GM23338 (cell line): ENCODE measurements at regions not wholly inside any gene's neighbourhood (a gene's known extent, or its start where the extent isn't known, plus 50 kb on each side); places are given as distances from the start of the nearest gene placed in this dataset.

Experiments used
- ATAC-seq: fragments of 200-7000 bp; cut with Tn5 transposase; 3 replicates; pipeline ENCODE4 v1.9.1; 2020
- DNase-seq: peaks from one replicate; pipeline ENCODE4 v3.0.0-alpha.2; 2015; ENCODE audit warnings: low spot score
- H2AFZ ChIP-seq: fragments of 200-600 bp; sonication (generic); 2 replicates; pipeline ENCODE4 v1.8.0; 2016; ENCODE audit warnings: antibody characterized with exemption, mild to moderate bottlenecking, moderate library complexity
- H3F3A ChIP-seq: fragments of 200-600 bp; sonication (generic); replicated peaks from 2 replicates; pipeline ENCODE4 v1.8.0; 2017; ENCODE audit warnings: antibody characterized with exemption, mixed run types, low read depth
- H3K27ac ChIP-seq: fragments of 200-600 bp; sonication (generic); 2 replicates; pipeline ENCODE4 v1.6.1; 2016; ENCODE audit warnings: low read depth
- H3K27me3 ChIP-seq: fragments of 200-600 bp; sonication (generic); 2 replicates; pipeline ENCODE4 v1.8.0; 2016; ENCODE audit warnings: mild to moderate bottlenecking, mixed run types, moderate library complexity; ENCODE audit not compliant: insufficient read depth
- H3K36me3 ChIP-seq: fragments of 200-600 bp; sonication (generic); 2 replicates; pipeline ENCODE4 v1.8.0; 2016; ENCODE audit warnings: mild to moderate bottlenecking; ENCODE audit not compliant: insufficient read depth
- H3K4me1 ChIP-seq: fragments of 200-600 bp; sonication (generic); 2 replicates; pipeline ENCODE4 v1.8.0; 2016; ENCODE audit warnings: mild to moderate bottlenecking, moderate library complexity; ENCODE audit not compliant: insufficient read depth
- H3K4me2 ChIP-seq: fragments of 200-600 bp; sonication (generic); 2 replicates; pipeline ENCODE4 v1.7.1; 2017; ENCODE audit warnings: mixed run types
- H3K4me3 ChIP-seq: fragments of 200-600 bp; sonication (generic); 2 replicates; pipeline ENCODE4 v1.6.1; 2016; ENCODE audit warnings: mixed run types
- H3K79me2 ChIP-seq: fragments of 200-600 bp; sonication (generic); replicated peaks from 2 replicates; pipeline ENCODE4 v1.8.0; 2017; ENCODE audit warnings: mild to moderate bottlenecking; ENCODE audit not compliant: insufficient read depth
- H3K9me2 ChIP-seq: fragments of 200-600 bp; sonication (generic); 2 replicates; pipeline ENCODE4 v1.8.0; 2017; ENCODE audit not compliant: insufficient read depth
- H4K20me1 ChIP-seq: fragments of 200-600 bp; sonication (generic); replicated peaks from 2 replicates; pipeline ENCODE4 v1.8.0; 2017; ENCODE audit warnings: mild to moderate bottlenecking; ENCODE audit not compliant: insufficient read depth
- H3K27ac Mint-ChIP-seq: 2 replicates; pipeline ENCODE4 v1.8.0; 2020; ENCODE audit warnings: inconsistent platforms, mild to moderate bottlenecking, moderate library complexity, mixed read lengths
- H3K27me3 Mint-ChIP-seq: 3 replicates; pipeline ENCODE4 v1.8.0; 2022; ENCODE audit warnings: low read depth, mild to moderate bottlenecking, moderate library complexity, mixed read lengths, inconsistent platforms; ENCODE audit not compliant: insufficient read depth, poor library complexity
- H3K36me3 Mint-ChIP-seq: 3 replicates; pipeline ENCODE4 v1.8.0; 2021; ENCODE audit warnings: low read depth, mild to moderate bottlenecking, inconsistent platforms, moderate library complexity, mixed read lengths
- H3K4me1 Mint-ChIP-seq: 3 replicates; pipeline ENCODE4 v1.8.0; 2020; ENCODE audit warnings: mild to moderate bottlenecking, inconsistent platforms, mixed read lengths
- H3K4me3 Mint-ChIP-seq: 3 replicates; pipeline ENCODE4 v1.8.0; 2021; ENCODE audit warnings: moderate library complexity, mild to moderate bottlenecking, inconsistent platforms, mixed read lengths
- H3K9me3 Mint-ChIP-seq: 3 replicates; pipeline ENCODE4 v1.8.0; 2020; ENCODE audit warnings: moderate library complexity, mild to moderate bottlenecking, inconsistent platforms, mixed read lengths
- CREB1 ChIP-seq: fragments of 250-450 bp; sonication (Bioruptor Pico); IDR thresholded peaks from 2 replicates; pipeline ENCODE4 v1.5.0; 2020; ENCODE audit warnings: low read depth, mild to moderate bottlenecking, moderate library complexity
- EZH2 ChIP-seq: fragments of 200-600 bp; sonication (generic); IDR thresholded peaks from one replicate; pipeline ENCODE4 v1.8.0; 2017; ENCODE audit warnings: antibody characterized with exemption, mild to moderate bottlenecking, low read depth; ENCODE audit not compliant: unreplicated experiment
- EZH2phosphoT487 ChIP-seq: fragments of 200-600 bp; sonication (generic); IDR thresholded peaks from one replicate; pipeline ENCODE4 v1.8.1; 2018; ENCODE audit warnings: antibody characterized with exemption; ENCODE audit not compliant: unreplicated experiment
- JUNB ChIP-seq: IDR thresholded peaks from one replicate; pipeline ENCODE4 v1.6.1; 2016; ENCODE audit warnings: antibody characterized with exemption; ENCODE audit not compliant: unreplicated experiment
- NANOG ChIP-seq: IDR thresholded peaks from 2 replicates; pipeline ENCODE4 v1.6.1; 2016; ENCODE audit warnings: antibody characterized with exemption, borderline replicate concordance
- POLR2AphosphoS5 ChIP-seq: IDR thresholded peaks from 2 replicates; pipeline ENCODE4 v1.6.1; 2016; ENCODE audit warnings: antibody characterized with exemption, low read depth
- STAT1 ChIP-seq: IDR thresholded peaks from one replicate; pipeline ENCODE4 v1.6.1; 2016; ENCODE audit warnings: antibody characterized with exemption; ENCODE audit not compliant: unreplicated experiment
- ZNF114 ChIP-seq: fragments of 250-450 bp; sonication (Bioruptor Pico); IDR thresholded peaks from 2 replicates; pipeline ENCODE4 v1.5.0; 2020; ENCODE audit warnings: mild to moderate bottlenecking, moderate library complexity
- ZNF331 ChIP-seq: fragments of 250-450 bp; sonication (Bioruptor Pico); IDR thresholded peaks from 2 replicates; pipeline ENCODE4 v1.5.0; 2020; ENCODE audit warnings: low read depth, mild to moderate bottlenecking, moderate library complexity
- TF ChIP-seq, protein P1 (sequence below): IDR thresholded peaks from 2 replicates; pipeline ENCODE4 v1.6.1; 2016; ENCODE audit warnings: antibody characterized with exemption
- TF ChIP-seq, protein P2 (sequence below): IDR thresholded peaks from one replicate; pipeline ENCODE4 v1.6.1; 2018; ENCODE audit warnings: antibody characterized with exemption; ENCODE audit not compliant: unreplicated experiment
- TF ChIP-seq, protein P3 (sequence below): fragments of 250-450 bp; sonication (Bioruptor Pico); IDR thresholded peaks from 2 replicates; pipeline ENCODE4 v1.5.0; 2020; ENCODE audit warnings: mild to moderate bottlenecking, moderate library complexity
- TF ChIP-seq, protein P4 (sequence below), 2 experiments: fragments of 200-600 bp in 1 of 2; sonication (generic) in 1 of 2; conservative IDR thresholded peaks; 2 replicates each; pipeline versions ENCODE4 v1.5.1 to v1.6.1; 2016 to 2017; ENCODE audit warnings: antibody characterized with exemption in 2 of 2, low read depth in 2 of 2, mild to moderate bottlenecking in 2 of 2, moderate library complexity in 1 of 2

DNA sequence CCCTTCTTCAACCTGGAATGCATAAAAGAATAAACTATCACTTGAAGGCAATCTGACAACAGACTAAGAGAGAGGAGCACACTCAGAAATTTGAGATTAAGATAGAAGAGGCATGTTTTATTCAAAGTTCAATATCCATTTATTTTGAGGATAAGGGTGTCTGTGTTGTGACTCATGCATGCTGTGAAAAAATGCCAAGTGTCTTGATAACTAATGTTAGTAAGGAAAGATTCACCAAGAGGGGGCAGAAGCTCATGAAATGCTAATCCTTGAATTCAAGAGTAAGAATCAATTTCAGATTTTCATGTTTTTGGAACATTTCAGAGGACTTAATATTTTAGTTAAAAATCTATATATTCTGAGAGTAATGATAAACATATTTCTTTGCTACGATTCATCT is 94.0 kb downstream of the IFI44 start:
- TF ChIP-seq ZNF114 (CRISPR knock-in tag) (no peak), EZH2phosphoT487 (no peak), EZH2 (no peak), JUNB (no peak), NANOG (no peak), POLR2AphosphoS5 (no peak), CREB1 (CRISPR knock-in tag) (no peak), ZNF331 (CRISPR knock-in tag) (no peak), STAT1 (no peak)
- TF ChIP-seq, protein P1, sequence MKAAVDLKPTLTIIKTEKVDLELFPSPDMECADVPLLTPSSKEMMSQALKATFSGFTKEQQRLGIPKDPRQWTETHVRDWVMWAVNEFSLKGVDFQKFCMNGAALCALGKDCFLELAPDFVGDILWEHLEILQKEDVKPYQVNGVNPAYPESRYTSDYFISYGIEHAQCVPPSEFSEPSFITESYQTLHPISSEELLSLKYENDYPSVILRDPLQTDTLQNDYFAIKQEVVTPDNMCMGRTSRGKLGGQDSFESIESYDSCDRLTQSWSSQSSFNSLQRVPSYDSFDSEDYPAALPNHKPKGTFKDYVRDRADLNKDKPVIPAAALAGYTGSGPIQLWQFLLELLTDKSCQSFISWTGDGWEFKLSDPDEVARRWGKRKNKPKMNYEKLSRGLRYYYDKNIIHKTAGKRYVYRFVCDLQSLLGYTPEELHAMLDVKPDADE, result no peak
- TF ChIP-seq, protein P2, sequence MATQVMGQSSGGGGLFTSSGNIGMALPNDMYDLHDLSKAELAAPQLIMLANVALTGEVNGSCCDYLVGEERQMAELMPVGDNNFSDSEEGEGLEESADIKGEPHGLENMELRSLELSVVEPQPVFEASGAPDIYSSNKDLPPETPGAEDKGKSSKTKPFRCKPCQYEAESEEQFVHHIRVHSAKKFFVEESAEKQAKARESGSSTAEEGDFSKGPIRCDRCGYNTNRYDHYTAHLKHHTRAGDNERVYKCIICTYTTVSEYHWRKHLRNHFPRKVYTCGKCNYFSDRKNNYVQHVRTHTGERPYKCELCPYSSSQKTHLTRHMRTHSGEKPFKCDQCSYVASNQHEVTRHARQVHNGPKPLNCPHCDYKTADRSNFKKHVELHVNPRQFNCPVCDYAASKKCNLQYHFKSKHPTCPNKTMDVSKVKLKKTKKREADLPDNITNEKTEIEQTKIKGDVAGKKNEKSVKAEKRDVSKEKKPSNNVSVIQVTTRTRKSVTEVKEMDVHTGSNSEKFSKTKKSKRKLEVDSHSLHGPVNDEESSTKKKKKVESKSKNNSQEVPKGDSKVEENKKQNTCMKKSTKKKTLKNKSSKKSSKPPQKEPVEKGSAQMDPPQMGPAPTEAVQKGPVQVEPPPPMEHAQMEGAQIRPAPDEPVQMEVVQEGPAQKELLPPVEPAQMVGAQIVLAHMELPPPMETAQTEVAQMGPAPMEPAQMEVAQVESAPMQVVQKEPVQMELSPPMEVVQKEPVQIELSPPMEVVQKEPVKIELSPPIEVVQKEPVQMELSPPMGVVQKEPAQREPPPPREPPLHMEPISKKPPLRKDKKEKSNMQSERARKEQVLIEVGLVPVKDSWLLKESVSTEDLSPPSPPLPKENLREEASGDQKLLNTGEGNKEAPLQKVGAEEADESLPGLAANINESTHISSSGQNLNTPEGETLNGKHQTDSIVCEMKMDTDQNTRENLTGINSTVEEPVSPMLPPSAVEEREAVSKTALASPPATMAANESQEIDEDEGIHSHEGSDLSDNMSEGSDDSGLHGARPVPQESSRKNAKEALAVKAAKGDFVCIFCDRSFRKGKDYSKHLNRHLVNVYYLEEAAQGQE, result no peak
- TF ChIP-seq, protein P3, sequence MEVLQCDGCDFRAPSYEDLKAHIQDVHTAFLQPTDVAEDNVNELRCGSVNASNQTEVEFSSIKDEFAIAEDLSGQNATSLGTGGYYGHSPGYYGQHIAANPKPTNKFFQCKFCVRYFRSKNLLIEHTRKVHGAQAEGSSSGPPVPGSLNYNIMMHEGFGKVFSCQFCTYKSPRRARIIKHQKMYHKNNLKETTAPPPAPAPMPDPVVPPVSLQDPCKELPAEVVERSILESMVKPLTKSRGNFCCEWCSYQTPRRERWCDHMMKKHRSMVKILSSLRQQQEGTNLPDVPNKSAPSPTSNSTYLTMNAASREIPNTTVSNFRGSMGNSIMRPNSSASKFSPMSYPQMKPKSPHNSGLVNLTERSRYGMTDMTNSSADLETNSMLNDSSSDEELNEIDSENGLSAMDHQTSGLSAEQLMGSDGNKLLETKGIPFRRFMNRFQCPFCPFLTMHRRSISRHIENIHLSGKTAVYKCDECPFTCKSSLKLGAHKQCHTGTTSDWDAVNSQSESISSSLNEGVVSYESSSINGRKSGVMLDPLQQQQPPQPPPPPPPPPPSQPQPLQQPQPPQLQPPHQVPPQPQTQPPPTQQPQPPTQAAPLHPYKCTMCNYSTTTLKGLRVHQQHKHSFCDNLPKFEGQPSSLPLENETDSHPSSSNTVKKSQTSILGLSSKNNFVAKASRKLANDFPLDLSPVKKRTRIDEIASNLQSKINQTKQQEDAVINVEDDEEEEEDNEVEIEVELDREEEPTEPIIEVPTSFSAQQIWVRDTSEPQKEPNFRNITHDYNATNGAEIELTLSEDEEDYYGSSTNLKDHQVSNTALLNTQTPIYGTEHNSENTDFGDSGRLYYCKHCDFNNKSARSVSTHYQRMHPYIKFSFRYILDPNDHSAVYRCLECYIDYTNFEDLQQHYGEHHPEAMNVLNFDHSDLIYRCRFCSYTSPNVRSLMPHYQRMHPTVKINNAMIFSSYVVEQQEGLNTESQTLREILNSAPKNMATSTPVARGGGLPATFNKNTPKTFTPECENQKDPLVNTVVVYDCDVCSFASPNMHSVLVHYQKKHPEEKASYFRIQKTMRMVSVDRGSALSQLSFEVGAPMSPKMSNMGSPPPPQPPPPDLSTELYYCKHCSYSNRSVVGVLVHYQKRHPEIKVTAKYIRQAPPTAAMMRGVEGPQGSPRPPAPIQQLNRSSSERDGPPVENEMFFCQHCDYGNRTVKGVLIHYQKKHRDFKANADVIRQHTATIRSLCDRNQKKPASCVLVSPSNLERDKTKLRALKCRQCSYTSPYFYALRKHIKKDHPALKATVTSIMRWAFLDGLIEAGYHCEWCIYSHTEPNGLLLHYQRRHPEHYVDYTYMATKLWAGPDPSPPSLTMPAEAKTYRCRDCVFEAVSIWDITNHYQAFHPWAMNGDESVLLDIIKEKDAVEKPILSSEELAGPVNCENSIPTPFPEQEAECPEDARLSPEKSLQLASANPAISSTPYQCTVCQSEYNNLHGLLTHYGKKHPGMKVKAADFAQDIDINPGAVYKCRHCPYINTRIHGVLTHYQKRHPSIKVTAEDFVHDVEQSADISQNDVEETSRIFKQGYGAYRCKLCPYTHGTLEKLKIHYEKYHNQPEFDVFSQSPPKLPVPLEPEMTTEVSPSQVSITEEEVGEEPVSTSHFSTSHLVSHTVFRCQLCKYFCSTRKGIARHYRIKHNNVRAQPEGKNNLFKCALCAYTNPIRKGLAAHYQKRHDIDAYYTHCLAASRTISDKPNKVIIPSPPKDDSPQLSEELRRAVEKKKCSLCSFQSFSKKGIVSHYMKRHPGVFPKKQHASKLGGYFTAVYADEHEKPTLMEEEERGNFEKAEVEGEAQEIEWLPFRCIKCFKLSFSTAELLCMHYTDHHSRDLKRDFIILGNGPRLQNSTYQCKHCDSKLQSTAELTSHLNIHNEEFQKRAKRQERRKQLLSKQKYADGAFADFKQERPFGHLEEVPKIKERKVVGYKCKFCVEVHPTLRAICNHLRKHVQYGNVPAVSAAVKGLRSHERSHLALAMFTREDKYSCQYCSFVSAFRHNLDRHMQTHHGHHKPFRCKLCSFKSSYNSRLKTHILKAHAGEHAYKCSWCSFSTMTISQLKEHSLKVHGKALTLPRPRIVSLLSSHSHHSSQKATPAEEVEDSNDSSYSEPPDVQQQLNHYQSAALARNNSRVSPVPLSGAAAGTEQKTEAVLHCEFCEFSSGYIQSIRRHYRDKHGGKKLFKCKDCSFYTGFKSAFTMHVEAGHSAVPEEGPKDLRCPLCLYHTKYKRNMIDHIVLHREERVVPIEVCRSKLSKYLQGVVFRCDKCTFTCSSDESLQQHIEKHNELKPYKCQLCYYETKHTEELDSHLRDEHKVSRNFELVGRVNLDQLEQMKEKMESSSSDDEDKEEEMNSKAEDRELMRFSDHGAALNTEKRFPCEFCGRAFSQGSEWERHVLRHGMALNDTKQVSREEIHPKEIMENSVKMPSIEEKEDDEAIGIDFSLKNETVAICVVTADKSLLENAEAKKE (CRISPR knock-in tag), result no peak
- TF ChIP-seq, protein P4, sequence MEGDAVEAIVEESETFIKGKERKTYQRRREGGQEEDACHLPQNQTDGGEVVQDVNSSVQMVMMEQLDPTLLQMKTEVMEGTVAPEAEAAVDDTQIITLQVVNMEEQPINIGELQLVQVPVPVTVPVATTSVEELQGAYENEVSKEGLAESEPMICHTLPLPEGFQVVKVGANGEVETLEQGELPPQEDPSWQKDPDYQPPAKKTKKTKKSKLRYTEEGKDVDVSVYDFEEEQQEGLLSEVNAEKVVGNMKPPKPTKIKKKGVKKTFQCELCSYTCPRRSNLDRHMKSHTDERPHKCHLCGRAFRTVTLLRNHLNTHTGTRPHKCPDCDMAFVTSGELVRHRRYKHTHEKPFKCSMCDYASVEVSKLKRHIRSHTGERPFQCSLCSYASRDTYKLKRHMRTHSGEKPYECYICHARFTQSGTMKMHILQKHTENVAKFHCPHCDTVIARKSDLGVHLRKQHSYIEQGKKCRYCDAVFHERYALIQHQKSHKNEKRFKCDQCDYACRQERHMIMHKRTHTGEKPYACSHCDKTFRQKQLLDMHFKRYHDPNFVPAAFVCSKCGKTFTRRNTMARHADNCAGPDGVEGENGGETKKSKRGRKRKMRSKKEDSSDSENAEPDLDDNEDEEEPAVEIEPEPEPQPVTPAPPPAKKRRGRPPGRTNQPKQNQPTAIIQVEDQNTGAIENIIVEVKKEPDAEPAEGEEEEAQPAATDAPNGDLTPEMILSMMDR (conservative IDR thresholded peaks at IDR 0.05; ENCODE audit: low read depth in 2 of 2), result no peak; a peak in 1 of 4 replicates
- Histone ChIP-seq H3K36me3 (no peaks in the 10 kb centered on the region), H3K27ac (no peak overlapping the region), H3K4me1 (no peaks in the 10 kb centered on the region), H3K4me2 (no peak overlapping the region), H3F3A (no peaks in the 10 kb centered on the region), H4K20me1 (no peaks in the 10 kb centered on the region), H3K4me3 (no peak overlapping the region), H3K27me3 (no peaks in the 10 kb centered on the region), H3K9me2 (no peaks in the 10 kb centered on the region), H2AFZ (no peak overlapping the region), H3K79me2 (no peaks in the 10 kb centered on the region)
- Mint-ChIP-seq H3K27ac (no peak overlapping the region), H3K4me3 (no peak overlapping the region), H3K9me3 (peaks cover 22% of the 10 kb centered on the region), H3K36me3 (peaks cover 7% of the 10 kb centered on the region), H3K4me1 (no peaks in the 10 kb centered on the region), H3K27me3 (peaks cover 2% of the 10 kb centered on the region)
- no peak for DNase-seq
- ATAC-seq, result no peak
